Ascending aorta (tissue), 2 donors: ENCODE measurements at regions not wholly inside any gene's neighbourhood (a gene's known extent, or its start where the extent isn't known, plus 50 kb on each side); places are given as distances from the start of the nearest gene placed in this dataset.

Experiments used
- DNase-seq, 2 donors: peaks; one replicate each; pipeline ENCODE4 v3.0.0-alpha.2; 2019; ENCODE audit warnings: low spot score in 2 of 2
- H3K27ac ChIP-seq, 2 donors: fragments of 200-600 bp; sonication (generic); one replicate each; pipeline ENCODE4 v1.5.1; 2016 to 2017; ENCODE audit warnings: mild to moderate bottlenecking in 1 of 2
- H3K27me3 ChIP-seq: fragments of 200-600 bp; sonication (generic); one replicate; pipeline ENCODE4 v1.5.1; 2017
- H3K36me3 ChIP-seq, 2 donors: fragments of 200-600 bp; sonication (generic); one replicate each; pipeline ENCODE4 v1.5.1; 2016
- H3K4me1 ChIP-seq, 2 donors: fragments of 200-600 bp; sonication (generic); one replicate each; pipeline ENCODE4 v1.5.1; 2016 to 2017; ENCODE audit warnings: mild to moderate bottlenecking in 1 of 2
- H3K4me3 ChIP-seq, 2 donors: fragments of 200-600 bp; sonication (generic); one replicate each; pipeline ENCODE4 v1.5.1; 2016 to 2017; ENCODE audit warnings: mild to moderate bottlenecking in 1 of 2
- H3K9me3 ChIP-seq, 2 donors: fragments of 200-600 bp; sonication (generic); one replicate each; pipeline ENCODE4 v1.5.1; 2016
- CTCF ChIP-seq, 3 experiments: fragments of 200-600 bp in 2 of 3; fragments of 450-650 bp in 1 of 3; sonication (generic) in 2 of 3; IDR thresholded peaks; one replicate each; pipeline ENCODE4 v1.5.1; 2016 to 2019; ENCODE audit warnings: antibody characterized with exemption in 3 of 3, mild to moderate bottlenecking in 1 of 3, moderate library complexity in 1 of 3
- intact Hi-C: fragments of 100-400 bp; cut with DNase I; formaldehyde crosslinking; loops from one replicate; pipeline ENCODE4 v1.15.1; 2023

GRCh38 chr4:34372815-34373214 is 1871.5 kb downstream of the ARAP2 start:
- intact Hi-C loops, result no loop called here
- Histone ChIP-seq H3K27me3 (no peaks in the 10 kb centered on the region), H3K4me3 (no peak overlapping the region), H3K36me3 (no peaks in the 10 kb centered on the region), H3K27ac (no peak overlapping the region), H3K4me1 (no peaks in the 10 kb centered on the region), H3K9me3 (no peaks in the 10 kb centered on the region)
- DNase-seq, result no peak
- TF ChIP-seq CTCF (IDR thresholded peaks at IDR 0.05), result no peak

- H3K4me1 ChIP-seq, result no peaks in the 10 kb centered on the region
- H3K9me3 ChIP-seq, result no peaks in the 10 kb centered on the region
- no peak overlapping the region for H3K27ac ChIP-seq
- TF ChIP-seq CTCF (IDR thresholded peaks at IDR 0.05), result no peak
- no peak for DNase-seq
- no peaks in the 10 kb centered on the region for H3K27me3 ChIP-seq
- H3K36me3 ChIP-seq, result no peaks in the 10 kb centered on the region
- intact Hi-C loops, result no loop called here
- H3K4me3 ChIP-seq, result no peak overlapping the region
Observed at GRCh38 chr4:34373456-34373855, 1870.9 kb downstream of the ARAP2 start.

DNA sequence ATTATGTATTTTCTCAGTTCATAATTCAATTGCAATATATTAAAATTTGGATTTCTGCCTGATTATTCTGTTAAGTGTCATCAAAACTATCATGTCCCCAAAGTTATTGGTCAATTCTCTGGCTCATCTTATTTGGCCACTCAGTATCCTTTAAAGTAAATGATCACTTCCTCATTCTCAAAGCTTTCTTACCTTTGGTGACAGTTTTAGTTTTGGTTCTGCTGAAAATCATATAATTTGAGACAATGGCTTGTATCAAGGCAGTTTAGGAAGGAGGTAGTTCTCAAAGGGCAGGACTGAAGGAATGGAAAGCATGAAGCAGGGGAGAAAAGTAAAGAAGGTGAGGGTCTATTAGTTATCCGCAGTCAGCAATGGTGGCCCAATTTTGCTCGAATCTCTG is 1832.1 kb downstream of the ARAP2 start:
- Histone ChIP-seq H3K4me1 (no peaks in the 10 kb centered on the region), H3K4me3 (no peak overlapping the region), H3K9me3 (no peaks in the 10 kb centered on the region), H3K27ac (no peak overlapping the region), H3K36me3 (no peaks in the 10 kb centered on the region), H3K27me3 (no peaks in the 10 kb centered on the region)
- no peak for DNase-seq
- TF ChIP-seq CTCF (IDR thresholded peaks at IDR 0.05), result no peak
- intact Hi-C loops, result no loop called here

DNA sequence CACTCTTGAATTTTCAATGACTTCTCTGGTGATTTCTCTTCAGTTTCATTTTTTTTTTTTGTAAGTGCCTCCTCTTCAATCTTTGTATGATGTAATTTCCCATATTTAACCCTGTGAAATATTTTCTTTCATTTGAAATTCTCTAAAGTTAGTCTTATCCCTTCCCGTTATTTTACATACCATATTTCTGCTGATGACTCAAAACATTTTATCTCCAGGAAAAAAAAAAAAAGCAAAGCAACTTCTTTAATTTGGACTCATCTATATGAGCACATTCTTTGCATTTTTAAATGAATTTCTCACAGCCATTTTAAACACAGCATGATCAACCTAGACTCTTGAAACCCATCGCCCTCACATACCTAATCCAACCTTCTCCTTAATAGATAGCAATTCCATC is 1831.4 kb downstream of the ARAP2 start:
- Histone ChIP-seq H3K4me1 (no peaks in the 10 kb centered on the region), H3K36me3 (no peaks in the 10 kb centered on the region), H3K9me3 (no peaks in the 10 kb centered on the region), H3K27ac (no peak overlapping the region), H3K4me3 (no peak overlapping the region), H3K27me3 (no peaks in the 10 kb centered on the region)
- intact Hi-C loops, result no loop called here
- DNase-seq, result no peak
- TF ChIP-seq CTCF (IDR thresholded peaks at IDR 0.05), result no peak

DNA sequence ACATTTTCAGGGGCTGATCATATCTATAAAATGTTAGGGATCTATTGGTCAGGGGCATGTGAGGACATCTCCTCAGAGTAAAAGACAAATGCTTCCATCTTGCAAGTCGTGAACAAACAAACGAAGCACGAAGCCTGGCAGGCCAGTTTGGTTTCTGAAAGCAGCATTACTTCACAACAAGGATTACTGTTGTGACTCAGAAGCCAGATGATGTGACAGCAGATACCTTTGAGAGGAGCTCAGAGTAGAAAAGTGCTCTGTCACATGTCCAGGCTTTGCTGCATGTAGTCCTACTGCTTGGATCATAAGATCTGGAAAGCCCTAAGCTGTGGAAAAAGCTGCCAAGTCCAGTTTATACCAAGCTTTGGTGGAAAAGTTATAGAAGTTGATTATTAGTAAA is 1827.2 kb downstream of the ARAP2 start:
- no peak for DNase-seq

More for the DNA sequence above, 1827.2 kb downstream of the ARAP2 start:
- intact Hi-C loops, result no loop called here
- H3K27ac ChIP-seq, result no peak overlapping the region
- H3K36me3 ChIP-seq, result no peaks in the 10 kb centered on the region
- no peak overlapping the region for H3K4me3 ChIP-seq
- no peak for TF ChIP-seq CTCF (IDR thresholded peaks at IDR 0.05)
- no peaks in the 10 kb centered on the region for H3K4me1 ChIP-seq
- no peaks in the 10 kb centered on the region for H3K9me3 ChIP-seq
- no peaks in the 10 kb centered on the region for H3K27me3 ChIP-seq
